ENCODE measurements at regions not wholly inside any gene's neighbourhood (a gene's known extent, or its start where the extent isn't known, plus 50 kb on each side); places are given as distances from the start of the nearest gene placed in this dataset.
A peak's percentile ranks its signal among the peaks of the same experiment; 100 is the strongest.
"Not testable (repeated sequence)": the region's sequence is repeated elsewhere in the genome, so short reads cannot be mapped to it uniquely, and the experiment has no call there.

GRCh38 chr9:134561427-134562145, 80.0 kb upstream of the COL5A1 start:
- no peak for DNase-seq (ENCODE audit: low spot score)

GRCh38 chr9:134562146-134562849, 79.3 kb upstream of the COL5A1 start:
- DNase-seq (ENCODE audit: low spot score) = no peak

- DNase-seq (ENCODE audit: low spot score) = no peak
Observed at GRCh38 chr9:134563397-134563796, 78.2 kb upstream of the COL5A1 start.

- DNase-seq (ENCODE audit: low spot score) = peak; percentile 83
Observed at GRCh38 chr9:134564431-134565170, 77.0 kb upstream of the COL5A1 start.

DNA sequence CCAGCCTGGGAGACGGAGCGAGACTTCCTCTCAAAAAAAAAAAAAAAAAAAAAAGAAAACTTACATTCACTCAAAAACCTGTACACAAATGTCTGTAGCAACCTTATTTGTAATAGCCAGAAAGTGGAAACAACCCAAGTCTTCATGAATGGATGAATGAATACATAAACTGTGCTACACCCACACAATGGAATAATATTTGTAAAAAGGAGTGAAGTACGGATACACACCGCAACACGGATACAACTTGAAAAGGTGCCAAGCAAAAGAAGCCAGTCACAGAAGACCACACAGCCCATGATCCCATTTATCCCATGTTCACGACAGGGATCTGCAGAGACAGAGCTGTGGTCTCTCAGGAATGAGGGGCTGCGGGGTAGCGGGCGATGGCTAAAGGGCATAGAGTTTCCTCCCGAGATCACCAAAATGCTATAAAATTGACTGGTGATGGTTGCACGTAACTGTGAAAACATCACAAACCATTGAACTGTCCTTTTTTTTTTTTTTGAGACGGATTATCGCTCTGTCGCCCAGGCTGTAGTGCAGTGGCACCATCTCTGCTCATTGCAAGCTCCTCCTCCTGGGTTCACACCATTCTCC, 76.2 kb upstream of the COL5A1 start:
- DNase-seq (ENCODE audit: low spot score) = no peak

- DNase-seq (ENCODE audit: low spot score) = no peak
Observed at GRCh38 chr9:134566196-134566847, 75.3 kb upstream of the COL5A1 start.

DNA sequence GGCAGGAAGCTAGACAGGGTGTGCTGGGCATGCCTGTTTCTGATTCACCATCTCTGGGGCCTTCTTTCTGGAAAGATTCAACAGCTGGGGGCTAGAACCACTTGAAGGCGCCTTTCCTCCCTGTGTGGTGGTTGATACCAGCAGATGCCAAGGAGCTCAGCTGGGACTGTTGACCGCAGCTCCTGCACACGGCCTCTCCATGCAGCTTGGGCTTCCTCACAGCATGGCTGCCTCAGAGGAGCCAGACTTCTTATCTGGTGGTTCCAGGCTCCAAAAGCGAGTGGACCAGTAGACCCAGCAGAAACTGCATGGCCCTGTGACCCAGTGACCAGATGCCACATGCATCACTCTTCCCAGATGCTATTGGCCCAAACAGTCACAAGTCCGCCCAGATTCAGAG, 74.7 kb upstream of the COL5A1 start:
- DNase-seq (ENCODE audit: low spot score) = no peak

- no peak for DNase-seq (ENCODE audit: low spot score)
Observed at GRCh38 chr9:134568116-134568515, 73.5 kb upstream of the COL5A1 start.

GRCh38 chr9:134568811-134569210, 72.8 kb upstream of the COL5A1 start:
- no peak for DNase-seq (ENCODE audit: low spot score)

- no peak for DNase-seq (ENCODE audit: low spot score)
Observed at GRCh38 chr9:134569626-134570025, 72.0 kb upstream of the COL5A1 start.

- DNase-seq (ENCODE audit: low spot score) = peak; percentile 56
Observed at GRCh38 chr9:134570151-134570621, 71.4 kb upstream of the COL5A1 start.

- no peak for DNase-seq (ENCODE audit: low spot score)
Observed at GRCh38 chr9:134570711-134571325, 70.8 kb upstream of the COL5A1 start.

- DNase-seq (ENCODE audit: low spot score) = no peak
Observed at GRCh38 chr9:134571326-134571931, 70.2 kb upstream of the COL5A1 start.

DNA sequence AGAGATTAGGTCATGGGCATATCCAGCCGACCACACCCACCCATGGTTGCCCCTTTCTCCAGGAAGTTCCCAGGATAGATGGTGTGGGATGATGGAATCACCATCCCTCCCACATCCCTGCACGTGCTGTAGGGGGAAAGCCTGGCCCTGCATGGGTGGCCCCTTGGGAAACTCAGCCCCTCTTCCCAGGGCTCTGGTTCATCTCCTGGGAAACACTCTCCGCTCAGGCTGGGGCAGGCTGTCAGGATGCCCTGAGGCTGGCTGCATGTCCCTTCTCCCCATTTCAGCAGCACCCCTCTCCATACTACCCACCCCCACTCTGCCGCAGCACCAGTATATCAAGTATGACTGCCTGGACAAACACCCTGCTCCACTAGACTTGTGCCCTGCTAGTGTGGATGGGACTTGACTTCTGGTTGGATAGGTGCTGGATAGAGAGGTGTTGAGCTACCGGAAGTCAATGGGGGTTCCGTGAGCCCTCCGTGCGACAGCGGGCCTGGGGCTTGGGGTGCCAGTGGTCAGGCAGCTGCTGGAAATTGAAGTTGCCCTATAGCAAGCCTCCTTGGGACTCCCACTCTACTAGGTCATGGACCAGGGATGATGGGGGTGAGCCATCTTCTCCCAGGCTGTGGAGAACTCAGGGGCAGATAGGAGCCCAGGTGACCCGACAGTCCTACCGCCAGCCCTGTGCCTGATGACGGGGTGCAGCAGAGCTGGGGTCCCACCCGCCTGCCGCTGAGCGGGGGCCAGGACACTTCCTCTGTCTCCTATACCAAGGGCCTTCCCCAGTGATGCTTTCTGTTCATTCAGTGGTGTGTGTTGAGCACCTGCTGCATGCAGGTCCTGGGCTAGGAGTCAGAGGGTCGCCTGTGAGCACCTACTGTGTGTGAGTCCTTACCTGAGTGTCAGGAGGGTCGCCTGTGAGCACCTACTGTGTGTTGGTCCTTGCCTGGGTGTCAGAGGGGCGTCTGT, 69.4 kb upstream of the COL5A1 start:
- no peak for DNase-seq (ENCODE audit: low spot score)

- DNase-seq (ENCODE audit: low spot score) = not testable (repeated sequence)
Observed at GRCh38 chr9:134574686-134575085, 66.9 kb upstream of the COL5A1 start.

DNA sequence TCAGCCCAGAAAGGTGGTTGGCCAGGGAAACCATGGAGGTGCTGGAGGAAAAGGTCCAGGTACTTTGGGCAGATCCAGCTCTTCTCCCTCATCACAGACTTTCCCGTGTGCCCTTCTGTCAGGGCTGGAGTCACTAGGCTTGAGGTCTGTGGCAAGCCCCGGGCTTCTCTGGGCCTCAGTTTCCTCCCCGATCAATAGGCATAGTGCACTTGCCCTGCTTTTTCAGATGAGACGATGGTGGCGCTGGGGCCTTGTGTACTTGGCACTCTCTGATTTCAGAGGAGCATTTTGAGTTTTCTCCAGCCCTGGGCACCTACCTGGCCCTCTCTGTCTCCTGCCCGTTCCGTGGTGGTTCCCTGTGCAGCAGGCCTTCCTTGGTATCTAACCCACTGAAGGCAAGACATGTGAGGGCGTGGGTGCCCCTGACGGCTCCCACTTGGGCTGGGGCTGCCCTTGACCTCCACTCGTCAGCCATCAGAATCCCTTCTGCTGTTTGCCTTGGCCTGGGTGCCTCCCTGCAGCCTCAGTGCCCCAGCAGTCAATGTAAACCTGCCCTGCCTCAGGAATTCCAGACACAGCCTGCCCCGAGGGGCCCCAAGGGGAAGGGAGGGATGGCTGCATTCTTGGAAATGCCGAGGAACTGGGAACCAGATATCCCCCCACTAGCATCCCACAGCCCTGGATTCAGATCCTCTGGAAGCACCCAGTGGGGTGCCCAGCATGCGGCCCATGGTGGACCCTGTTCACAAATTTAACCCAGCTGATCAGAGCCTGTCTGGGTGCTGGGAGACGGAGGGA, 66.3 kb upstream of the COL5A1 start:
- DNase-seq (ENCODE audit: low spot score) = no peak

- no peak for DNase-seq (ENCODE audit: low spot score)
Observed at GRCh38 chr9:134575901-134576176, 65.8 kb upstream of the COL5A1 start.

GRCh38 chr9:134585021-134585561, 56.5 kb upstream of the COL5A1 start:
- DNase-seq (ENCODE audit: low spot score) = no peak

All from AG20443 (cell line).